ENCODE measurements at regions not wholly inside any gene's neighbourhood (a gene's known extent, or its start where the extent isn't known, plus 50 kb on each side); places are given as distances from the start of the nearest gene placed in this dataset.

DNA sequence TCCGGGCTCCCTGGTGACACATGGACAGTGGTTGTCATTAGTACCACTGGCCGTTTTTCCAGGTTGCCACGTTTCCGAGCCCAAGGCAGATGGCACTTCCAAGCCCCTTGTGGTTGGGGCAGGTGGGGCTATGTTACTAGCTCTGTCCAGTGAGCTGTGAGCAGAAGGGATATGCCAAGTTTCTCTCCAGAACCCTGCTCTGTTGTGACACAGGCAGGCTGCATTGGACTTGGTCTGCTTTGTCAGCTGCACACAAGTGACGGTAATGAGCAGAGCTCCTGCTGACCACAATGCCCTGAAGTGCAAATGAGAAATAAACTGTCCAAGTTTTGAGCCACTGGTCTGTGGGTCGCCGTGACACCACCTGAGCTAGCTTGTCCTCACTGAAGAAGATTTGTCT is 118.8 kb downstream of the GYPC start:
- DNase-seq (ENCODE audit: low spot score) = no peak

DNA sequence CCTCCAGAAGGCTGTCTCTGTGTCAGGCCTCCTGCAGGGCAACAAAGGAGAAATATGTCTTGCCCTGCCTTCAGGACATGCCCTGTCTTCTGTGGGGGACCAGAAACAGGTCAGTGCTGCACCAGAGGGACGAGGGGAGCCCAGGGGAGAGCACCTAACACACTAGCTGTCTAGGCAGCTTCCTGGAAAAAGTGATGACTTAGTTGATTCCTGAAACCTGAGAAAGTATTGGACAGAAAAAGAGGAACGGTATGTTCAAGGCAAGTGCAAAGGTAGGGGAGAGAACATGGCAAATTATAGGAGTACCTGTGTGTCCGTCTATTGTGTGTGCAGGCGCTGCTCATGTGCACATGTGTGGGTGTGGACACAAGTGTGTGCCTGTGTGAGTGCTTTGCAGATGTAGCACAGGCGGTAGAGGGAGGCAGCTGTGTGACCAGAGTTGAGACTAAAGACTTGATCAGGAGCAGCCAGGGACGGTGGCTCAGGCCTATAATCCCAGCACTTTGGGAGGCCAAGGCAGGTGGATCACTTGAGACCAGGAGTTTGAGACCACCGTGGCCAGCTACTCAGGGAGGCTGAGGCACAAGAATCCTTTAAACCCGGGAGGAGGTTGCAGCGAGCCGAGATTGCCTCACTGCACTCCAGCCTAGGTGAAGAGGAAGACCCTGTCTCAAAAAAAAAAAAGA is 119.5 kb downstream of the GYPC start:
- DNase-seq (ENCODE audit: low spot score) = no peak

DNA sequence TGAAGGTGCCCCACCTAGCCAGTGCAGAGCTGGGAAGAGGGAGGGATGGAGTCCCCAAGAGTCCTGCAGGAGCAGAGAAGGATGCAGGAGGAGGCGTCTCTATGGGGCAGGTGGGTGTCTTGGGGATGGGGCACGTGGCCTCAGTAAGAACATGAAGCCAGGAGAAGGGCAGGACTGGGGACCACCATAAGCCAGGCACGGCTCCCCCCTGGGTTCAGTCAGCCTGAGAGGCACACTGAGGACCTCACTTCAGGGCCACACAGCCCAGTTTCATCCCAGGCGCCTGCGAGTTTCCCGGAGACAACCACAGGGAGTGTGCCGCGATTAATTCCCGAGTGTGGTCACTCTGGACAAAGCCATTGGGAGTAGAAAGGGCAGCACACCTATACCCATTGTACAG is 120.3 kb downstream of the GYPC start:
- no peak for DNase-seq (ENCODE audit: low spot score)

DNA sequence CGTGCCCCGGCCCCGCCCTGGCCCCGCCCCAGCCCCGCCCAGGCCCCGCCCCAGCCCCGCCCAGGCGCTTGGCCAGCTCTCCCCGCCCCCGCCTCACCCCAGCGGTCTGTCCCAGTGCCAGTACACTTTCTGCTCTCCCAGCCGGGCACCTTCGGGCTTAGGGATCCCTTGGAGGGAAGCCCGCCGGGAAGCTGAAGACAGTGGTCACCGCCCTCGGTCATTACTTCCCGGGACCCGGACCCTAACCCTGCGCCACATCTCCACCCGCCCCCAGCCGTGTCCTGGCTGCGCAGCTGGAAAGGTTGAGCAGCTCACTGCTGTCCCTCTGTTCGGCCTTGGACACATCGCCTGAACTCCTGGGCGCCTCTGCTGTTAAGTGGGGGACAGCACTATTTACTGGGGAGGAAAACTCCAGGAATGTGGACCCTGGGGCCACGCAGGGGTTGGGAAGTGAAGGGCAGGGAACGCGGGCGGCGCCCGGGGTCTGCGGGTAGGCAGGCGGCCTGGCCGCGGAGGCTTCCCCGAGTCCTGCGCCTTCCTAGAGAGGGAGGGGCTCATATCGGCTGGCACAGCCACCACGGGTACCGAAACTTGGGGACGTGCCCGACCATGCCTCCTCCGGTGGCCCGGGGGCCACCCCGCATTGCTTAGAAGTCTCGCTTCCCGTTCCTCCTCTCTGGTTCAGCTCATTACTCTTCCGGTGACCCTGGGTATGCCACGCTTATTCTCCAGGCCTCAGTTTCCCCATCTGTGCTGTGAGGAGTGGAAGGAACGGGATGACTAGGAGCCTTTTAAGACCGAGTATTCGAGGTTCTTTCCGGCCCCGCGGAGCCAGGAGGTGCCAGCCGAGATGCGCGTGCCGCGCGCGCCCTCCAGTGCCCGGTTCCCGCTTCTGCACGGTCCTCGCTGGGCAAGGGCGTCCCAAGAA is 121.0 kb downstream of the GYPC start:
- DNase-seq (ENCODE audit: low spot score) = peak; percentile 86

DNA sequence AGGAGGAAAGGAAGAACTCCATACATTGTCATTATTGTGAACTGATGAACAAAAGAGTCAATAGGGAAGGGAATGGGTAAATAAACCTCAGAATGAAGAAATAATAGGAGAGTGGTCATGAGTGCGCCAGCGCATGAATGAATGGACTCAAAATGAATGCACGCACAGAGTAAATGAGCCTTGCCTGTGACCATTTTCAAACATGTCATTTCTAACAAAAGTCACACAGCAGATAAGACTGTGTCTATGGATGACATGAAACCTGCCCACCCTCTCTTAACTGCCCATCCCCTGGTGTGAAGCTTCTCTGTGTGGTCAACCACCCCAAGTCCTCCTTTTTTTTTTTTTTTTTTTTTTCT is 121.1 kb upstream of the TEX51 start:
- DNase-seq (ENCODE audit: low spot score) = no peak

DNA sequence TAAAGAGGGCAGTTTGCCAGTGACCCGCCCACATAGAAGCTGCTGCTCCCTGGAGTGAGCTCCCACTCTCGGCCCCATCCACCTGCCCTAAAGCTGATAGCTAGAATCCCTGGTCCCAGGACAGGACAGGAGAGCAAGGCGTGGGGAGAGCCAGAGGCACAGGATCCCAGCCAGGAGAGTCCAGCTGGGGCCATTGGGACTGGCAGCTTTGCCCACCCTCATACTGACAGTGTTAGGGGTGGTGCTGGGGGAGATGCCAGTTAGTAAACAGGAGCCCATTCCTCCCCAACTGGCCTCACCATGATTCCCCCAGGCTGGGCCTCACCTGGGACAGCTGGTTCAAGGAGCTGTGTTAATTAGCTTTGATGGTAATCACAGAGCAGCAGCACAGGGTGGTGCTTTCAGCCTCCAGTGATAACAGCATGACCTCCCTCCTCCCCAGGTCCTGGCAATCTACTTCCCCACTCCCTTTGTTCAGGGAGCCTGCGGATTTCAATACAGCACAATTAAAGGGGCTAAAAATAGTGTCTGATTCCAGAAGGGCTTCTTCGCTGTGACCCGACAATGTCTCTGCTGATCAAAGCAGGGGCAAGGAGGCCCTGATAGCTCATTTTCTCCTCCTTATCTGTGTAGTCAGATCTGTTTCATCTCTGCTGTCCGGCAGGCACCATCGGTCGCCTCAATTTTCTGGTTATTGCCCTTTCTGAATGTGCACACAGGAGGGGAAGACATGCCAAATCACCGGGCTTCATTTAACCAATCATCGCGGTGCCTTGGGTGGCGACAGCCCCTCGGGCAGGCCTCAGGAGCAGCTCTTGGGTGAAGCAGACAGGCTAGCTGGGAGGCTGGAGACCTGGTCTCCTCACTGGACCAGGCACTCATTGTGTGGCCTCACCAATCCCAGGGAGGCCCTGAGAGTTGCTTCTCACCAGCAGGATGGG is 119.9 kb upstream of the TEX51 start:
- DNase-seq (ENCODE audit: low spot score) = no peak

DNA sequence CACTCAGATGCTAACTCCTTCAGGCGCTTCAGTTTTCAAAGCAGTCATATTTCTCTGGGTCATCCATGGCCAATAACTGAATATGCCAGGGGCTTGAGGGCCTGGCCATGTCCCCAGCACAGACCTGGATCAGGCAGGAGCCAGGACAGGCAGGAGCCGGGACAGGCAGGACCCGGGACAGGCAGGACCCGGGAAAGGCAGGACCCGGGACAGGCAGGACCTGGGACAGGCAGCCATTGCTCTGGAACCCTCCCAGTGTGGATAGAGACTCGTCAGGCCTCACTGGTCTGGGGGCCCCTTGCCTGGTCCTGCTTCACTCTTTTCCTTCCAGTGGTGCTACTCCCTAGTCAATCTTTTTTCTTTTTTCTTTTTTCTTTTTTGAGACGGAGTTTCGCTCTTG is 117.5 kb upstream of the TEX51 start:
- no peak for DNase-seq (ENCODE audit: low spot score)

DNA sequence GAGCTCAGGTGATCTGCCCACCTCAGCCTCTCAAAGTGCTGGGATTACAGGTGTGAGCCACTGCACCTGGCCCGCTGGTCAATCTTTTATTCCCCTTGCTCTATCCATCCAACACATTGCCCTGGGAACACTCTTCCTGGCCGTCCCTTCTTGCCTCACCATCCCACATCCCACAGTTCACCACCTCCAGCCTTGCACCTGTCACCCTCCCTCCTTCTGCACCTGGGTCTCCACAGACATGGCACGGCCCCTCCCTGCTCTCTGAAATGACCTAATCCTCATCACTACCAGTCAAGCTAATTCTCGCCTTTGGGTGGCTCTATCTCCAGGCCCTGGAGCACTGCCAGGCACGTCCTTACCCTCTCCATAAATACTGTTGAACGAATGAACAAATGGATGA is 116.9 kb upstream of the TEX51 start:
- no peak for DNase-seq (ENCODE audit: low spot score)

DNA sequence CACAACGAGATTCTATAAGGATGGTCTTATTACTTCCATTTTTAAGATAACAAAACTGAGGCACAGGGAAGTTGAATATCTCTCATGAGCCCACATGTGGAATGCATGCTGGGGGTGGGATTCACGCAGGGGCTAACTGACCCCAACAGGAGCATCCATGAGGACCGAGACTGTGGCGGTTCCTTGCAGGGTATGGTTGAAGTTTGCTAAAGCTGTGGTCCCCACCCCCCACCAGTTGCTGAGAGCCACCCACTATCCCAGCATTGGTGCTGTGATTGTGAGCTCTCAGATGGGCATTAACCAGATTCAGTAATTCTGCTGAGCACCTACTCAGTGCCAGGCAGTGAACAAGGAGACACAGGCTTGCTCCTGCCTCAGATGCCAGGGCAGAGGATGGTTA is 116.0 kb upstream of the TEX51 start:
- DNase-seq (ENCODE audit: low spot score) = no peak

DNA sequence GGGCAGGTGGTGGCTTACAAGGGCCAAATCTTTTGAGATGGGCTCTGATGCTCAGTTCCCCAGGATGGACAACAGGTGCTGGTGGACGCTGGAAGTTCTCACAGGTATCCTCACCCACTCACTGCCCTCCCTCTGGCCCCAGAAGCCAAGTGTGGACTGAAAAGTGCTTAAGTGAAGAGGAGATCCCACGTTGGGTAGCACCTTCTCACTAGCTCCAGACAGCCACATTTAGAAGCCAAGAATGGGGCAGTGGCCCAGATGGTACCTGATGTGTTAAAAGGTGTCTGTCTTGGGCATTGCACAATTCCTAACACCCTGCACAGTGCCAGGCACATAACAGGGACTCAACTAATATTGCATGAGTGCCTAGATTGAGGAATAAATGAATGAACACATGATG is 115.3 kb upstream of the TEX51 start:
- no peak for DNase-seq (ENCODE audit: low spot score)

DNA sequence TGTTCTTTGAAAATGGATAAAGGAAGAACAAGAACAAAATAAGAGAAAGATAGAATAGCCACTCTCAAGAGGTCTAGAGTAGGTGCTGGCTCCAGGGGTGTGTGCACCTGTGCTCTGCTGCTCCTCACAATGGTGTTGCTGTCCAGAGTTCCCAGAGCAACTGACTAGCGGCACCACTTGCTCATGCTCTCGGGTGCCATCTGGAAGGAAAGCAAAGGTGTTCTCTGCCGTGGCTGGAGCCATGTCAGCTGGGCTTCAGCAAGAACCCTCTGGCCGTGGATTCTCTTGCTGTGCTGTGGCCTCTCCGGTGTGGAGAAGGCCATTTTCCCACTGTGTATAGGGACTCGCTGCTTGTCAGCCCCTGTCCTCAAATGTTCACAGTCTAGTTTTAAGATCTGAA is 114.6 kb upstream of the TEX51 start:
- no peak for DNase-seq (ENCODE audit: low spot score)

DNA sequence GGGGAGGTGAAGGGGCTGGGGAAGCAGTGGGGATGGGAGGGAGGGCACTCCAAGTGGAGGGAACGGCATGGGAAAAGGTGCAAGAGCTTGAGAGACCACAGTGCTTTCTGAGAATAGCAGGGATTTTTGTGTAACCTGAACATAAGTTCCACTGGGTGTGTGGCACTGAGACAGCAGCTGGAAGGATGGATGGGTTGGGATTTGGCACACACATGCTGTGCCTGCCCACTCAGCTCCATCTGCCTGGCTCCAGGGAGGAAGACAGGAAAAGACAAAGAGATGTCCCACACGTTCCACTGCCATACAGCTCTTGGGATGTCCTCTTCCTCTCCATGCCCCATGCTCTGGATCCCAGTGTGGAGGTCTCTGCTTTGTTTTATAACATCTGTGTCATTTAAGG is 114.1 kb upstream of the TEX51 start:
- DNase-seq (ENCODE audit: low spot score) = no peak

DNA sequence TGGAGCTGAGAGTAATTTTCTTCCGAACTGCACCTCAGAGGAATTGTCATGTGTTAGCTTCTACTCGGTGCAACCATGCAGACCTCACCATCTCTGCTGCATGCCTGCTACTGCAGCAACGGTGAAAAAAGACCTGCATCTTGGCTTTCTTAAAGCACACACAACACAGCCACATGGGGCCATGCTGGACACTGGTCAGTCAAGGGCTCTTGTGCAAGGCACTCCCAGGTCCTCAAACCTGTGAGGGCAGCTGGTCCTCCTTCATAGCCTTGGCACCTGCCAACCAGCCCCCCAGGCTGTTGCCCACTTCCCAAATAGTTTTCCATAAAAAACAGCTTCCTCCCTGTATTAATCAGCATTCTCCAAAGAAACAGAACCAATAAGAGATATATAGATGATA is 113.5 kb upstream of the TEX51 start:
- DNase-seq (ENCODE audit: low spot score) = no peak

DNA sequence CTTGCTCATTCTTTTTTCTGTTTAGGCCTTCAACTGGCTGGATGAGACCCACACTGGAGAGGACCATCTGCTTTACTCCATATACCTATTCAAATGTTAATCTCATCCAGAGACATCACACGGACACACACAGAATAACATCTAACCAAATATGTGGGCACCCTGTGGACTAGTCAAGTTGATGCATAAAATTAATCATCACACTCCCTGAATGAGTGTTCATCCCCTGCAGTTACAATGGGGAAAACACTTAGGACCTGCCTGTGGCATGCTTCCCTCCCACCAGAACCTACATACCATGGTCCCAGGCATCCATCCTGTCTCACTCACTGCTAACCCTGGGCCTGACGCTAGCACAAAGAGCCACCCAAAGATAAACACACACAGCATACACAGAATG is 112.8 kb upstream of the TEX51 start:
- no peak for DNase-seq (ENCODE audit: low spot score)

DNA sequence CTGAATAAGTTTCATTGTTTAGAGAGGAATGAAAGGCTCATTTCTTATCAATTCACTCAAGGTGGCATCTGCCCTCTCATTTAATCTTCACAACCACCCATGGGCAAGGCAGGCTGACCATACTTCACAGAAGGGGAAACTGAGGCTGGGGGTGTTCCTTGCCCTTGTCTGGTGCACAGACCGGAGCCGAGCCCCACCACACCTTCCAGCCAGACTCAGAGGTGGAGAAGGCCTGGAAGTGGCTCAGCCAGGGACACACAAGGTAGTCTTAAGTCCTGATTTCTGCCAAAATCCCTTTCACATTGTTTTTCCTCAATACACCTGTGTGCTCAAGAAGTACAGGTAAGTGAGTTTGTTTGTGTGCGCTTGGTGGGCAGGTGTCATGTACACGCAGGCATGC is 111.9 kb upstream of the TEX51 start:
- no peak for DNase-seq (ENCODE audit: low spot score)

DNA sequence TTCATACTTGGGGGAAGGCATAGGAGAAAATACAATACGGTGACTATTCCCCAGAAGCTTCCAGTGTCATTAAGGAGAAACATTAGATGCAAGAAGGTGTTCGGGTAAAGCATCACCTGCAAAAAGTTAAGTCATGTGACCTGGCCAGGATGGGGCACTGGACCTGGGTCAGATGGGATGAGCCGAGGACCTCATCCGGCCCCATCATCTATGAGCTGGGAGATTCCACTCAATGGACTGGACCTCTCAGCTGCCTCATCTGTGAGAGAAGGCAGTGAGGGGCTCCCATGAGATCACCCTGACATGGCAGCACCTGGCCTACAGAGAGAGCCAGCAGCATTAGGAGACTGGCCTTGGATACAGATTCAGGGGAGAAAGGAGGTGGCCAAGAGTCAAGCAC is 111.4 kb upstream of the TEX51 start:
- no peak for DNase-seq (ENCODE audit: low spot score)

DNA sequence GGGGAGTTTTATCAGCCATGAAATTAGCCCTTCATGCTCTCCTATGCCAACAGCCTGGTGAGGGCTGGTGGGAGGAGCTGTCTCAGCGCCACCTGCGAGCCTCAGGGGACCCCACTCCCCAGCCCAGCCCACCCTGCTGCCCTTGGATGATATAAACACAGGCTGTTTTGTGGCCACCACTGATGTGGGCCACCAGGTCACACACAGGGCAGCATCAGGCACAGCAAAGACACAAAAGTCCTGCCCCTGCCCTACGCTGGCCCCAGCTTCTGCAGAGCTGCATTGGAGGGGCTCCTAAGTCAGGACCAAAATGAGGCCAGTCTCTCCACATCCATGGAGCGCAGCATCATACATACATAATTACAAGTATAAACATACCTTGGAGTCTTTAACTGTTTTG is 110.6 kb upstream of the TEX51 start:
- no peak for DNase-seq (ENCODE audit: low spot score)

DNA sequence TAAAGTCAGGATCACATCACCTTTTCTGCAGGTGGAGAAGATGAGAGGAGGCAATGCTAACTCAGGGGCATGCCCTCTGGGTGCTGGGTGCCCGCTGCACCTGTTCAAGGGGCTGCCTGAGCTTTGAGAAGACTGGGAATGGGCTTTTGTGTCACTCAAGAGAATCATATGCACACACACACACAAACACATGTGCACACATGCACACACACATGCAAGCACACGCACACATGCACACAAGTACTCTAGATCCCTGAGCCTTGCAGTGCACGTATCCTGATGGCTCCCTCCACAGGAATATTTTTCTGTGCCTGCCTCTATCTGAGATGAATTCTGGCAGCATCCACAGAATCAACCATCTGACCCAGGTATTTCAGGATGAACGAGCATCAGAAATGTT is 110.0 kb upstream of the TEX51 start:
- no peak for DNase-seq (ENCODE audit: low spot score)

DNA sequence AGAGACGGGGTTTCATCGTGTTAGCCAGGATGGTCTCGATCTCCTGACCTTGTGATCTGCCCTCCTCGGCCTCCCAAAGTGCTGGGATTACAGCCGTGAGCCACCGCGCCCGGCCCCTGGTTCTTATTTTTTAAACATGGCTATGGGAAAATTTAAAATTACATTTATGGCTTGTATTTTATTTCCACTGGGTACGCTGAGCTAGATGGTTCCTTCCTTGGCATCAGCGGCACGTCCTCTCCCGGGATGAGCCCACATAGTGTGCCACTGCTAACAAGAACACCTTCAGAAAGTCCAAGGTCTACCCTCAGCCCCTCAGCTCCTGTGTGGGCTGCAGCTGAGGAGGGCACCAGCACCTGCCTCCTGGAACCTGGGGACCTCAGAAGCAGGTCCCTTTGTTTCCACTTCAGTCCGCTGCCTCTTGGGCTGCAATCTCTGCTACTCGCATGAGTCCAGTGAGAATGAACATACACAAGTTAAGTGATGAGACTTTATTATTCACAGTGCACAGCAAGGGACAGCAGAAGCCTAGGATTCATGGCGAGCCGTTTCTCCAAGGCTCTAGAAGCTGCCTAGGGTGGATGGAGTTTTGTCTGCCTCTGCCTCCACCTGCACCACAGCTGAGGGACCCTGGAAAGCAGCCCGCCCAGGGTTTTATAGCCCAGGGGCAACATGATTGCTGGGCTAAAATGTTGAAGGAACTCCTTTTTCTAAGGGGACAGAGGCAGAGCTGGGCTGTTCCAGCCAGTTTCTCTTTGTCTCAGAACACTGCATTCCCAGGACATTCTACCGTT is 107.5 kb upstream of the TEX51 start:
- DNase-seq (ENCODE audit: low spot score) = no peak

DNA sequence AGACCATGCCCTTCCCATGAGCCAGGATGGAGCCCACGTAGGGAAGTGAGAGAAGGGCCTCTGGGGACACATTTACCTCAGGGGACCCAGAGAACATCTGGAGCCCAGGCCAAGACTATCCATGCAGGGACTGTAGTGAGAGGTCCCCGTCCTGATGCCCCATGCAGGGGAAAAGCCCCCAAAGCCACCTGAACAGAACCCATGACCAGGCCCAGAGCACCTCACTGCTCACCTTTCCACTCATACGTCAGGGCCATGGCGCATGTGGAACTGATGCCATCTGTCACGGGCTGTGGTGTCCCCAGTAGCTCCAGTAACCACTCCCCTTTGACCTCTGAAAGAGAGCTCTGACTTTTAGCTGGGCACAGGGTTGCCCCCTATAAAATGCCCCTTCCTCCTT is 106.5 kb upstream of the TEX51 start:
- no peak for DNase-seq (ENCODE audit: low spot score)

DNA sequence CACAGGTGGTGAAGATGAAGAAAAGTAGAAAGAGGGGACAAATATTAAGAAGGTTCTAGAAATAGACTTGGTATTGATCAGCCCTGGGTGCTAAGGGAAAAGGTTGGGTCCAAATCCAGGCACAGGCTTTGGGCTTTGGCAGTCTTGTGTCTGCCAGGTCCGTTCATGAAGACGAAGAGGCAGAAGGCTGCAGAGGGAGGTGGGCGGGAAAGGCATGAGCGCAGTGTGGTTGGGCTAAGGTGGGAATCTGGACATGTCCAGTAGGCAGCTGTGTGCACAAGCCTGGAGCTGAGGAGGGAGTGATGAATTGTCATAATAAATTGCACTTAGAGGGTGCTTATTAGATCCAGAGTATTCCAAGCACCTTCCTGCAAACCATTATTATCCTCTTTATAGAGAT is 105.7 kb upstream of the TEX51 start:
- no peak for DNase-seq (ENCODE audit: low spot score)
